ENCODE measurements at regions not wholly inside any gene's neighbourhood (a gene's known extent, or its start where the extent isn't known, plus 50 kb on each side); places are given as distances from the start of the nearest gene placed in this dataset.
"Not testable (repeated sequence)": the region's sequence is repeated elsewhere in the genome, so short reads cannot be mapped to it uniquely, and the experiment has no call there.

- TF ChIP-seq, protein P1, sequence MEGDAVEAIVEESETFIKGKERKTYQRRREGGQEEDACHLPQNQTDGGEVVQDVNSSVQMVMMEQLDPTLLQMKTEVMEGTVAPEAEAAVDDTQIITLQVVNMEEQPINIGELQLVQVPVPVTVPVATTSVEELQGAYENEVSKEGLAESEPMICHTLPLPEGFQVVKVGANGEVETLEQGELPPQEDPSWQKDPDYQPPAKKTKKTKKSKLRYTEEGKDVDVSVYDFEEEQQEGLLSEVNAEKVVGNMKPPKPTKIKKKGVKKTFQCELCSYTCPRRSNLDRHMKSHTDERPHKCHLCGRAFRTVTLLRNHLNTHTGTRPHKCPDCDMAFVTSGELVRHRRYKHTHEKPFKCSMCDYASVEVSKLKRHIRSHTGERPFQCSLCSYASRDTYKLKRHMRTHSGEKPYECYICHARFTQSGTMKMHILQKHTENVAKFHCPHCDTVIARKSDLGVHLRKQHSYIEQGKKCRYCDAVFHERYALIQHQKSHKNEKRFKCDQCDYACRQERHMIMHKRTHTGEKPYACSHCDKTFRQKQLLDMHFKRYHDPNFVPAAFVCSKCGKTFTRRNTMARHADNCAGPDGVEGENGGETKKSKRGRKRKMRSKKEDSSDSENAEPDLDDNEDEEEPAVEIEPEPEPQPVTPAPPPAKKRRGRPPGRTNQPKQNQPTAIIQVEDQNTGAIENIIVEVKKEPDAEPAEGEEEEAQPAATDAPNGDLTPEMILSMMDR (conservative IDR thresholded peaks at IDR 0.05) = no peak
- Mint-ChIP-seq H3K27ac (no peak overlapping the region), H3K27me3 (peaks cover 4% of the 10 kb centered on the region), H3K4me1 (ENCODE audit: unreplicated experiment) (no peaks in the 10 kb centered on the region), H3K4me3 (no peak overlapping the region), H3K9me3 (peaks cover 7% of the 10 kb centered on the region), H3K36me3 (no peaks in the 10 kb centered on the region)
- DNase-seq (ENCODE audit: extremely low spot score, unreplicated experiment) = no peak
Measured at GRCh38 chr15:79777916-79778315, 118.9 kb downstream of the MTHFS start.

- DNase-seq (ENCODE audit: extremely low spot score, unreplicated experiment) = no peak
- no peaks in the 10 kb centered on the region for H3K4me1 Mint-ChIP-seq (ENCODE audit: unreplicated experiment)
- peaks cover 9% of the 10 kb centered on the region for H3K9me3 Mint-ChIP-seq
- H3K27ac Mint-ChIP-seq = no peak overlapping the region
- H3K4me3 Mint-ChIP-seq = no peak overlapping the region
- no peaks in the 10 kb centered on the region for H3K36me3 Mint-ChIP-seq
- peaks cover 3% of the 10 kb centered on the region for H3K27me3 Mint-ChIP-seq
- TF ChIP-seq, protein P1 (conservative IDR thresholded peaks at IDR 0.05) = no peak
Measured at GRCh38 chr15:79778378-79778990, 118.3 kb downstream of the MTHFS start.

DNA sequence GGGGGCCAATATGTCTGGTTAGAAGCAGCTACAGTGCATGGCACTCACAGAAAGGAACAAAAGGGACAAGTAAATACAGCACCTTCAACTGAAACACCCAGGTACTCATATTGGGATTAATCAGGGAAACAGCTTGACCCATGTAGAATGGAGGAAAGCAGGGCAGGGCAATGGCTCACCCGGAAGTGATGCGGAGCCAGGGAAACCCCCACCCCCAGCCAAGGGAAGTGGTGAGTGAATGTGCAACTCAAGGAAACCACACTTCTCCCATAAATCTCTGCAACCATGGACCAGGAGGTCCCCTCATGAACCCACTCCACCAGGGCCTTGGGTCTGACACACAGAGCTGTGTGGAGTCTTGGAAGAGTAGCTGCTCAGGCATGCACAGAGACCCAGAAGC is 117.1 kb downstream of the MTHFS start:
- H3K36me3 Mint-ChIP-seq = no peaks in the 10 kb centered on the region

GRCh38 chr15:79782307-79782706 is 114.5 kb downstream of the MTHFS start:
- H3K4me3 Mint-ChIP-seq; H3K4me1 Mint-ChIP-seq (ENCODE audit: unreplicated experiment); H3K27ac Mint-ChIP-seq; H3K27me3 Mint-ChIP-seq; DNase-seq (ENCODE audit: extremely low spot score, unreplicated experiment); H3K9me3 Mint-ChIP-seq; H3K36me3 Mint-ChIP-seq: not testable (repeated sequence)

More for the DNA sequence above, 117.1 kb downstream of the MTHFS start:
- H3K4me1 Mint-ChIP-seq (ENCODE audit: unreplicated experiment) = no peaks in the 10 kb centered on the region
- TF ChIP-seq, protein P1 (conservative IDR thresholded peaks at IDR 0.05) = no peak
- H3K27me3 Mint-ChIP-seq = peaks cover 6% of the 10 kb centered on the region
- H3K27ac Mint-ChIP-seq = no peak overlapping the region
- H3K9me3 Mint-ChIP-seq = peaks cover 9% of the 10 kb centered on the region
- no peak for DNase-seq (ENCODE audit: extremely low spot score, unreplicated experiment)
- H3K4me3 Mint-ChIP-seq = no peak overlapping the region
